GM23338 (cell line): ENCODE measurements at regions not wholly inside any gene's neighbourhood (a gene's known extent, or its start where the extent isn't known, plus 50 kb on each side); places are given as distances from the start of the nearest gene placed in this dataset.

Experiments used
- ATAC-seq: fragments of 200-7000 bp; cut with Tn5 transposase; 3 replicates; pipeline ENCODE4 v1.9.1; 2020
- DNase-seq: peaks from one replicate; pipeline ENCODE4 v3.0.0-alpha.2; 2015; ENCODE audit warnings: low spot score
- H2AFZ ChIP-seq: fragments of 200-600 bp; sonication (generic); 2 replicates; pipeline ENCODE4 v1.8.0; 2016; ENCODE audit warnings: antibody characterized with exemption, mild to moderate bottlenecking, moderate library complexity
- H3F3A ChIP-seq: fragments of 200-600 bp; sonication (generic); replicated peaks from 2 replicates; pipeline ENCODE4 v1.8.0; 2017; ENCODE audit warnings: antibody characterized with exemption, mixed run types, low read depth
- H3K27ac ChIP-seq: fragments of 200-600 bp; sonication (generic); 2 replicates; pipeline ENCODE4 v1.6.1; 2016; ENCODE audit warnings: low read depth
- H3K27me3 ChIP-seq: fragments of 200-600 bp; sonication (generic); 2 replicates; pipeline ENCODE4 v1.8.0; 2016; ENCODE audit warnings: mild to moderate bottlenecking, mixed run types, moderate library complexity; ENCODE audit not compliant: insufficient read depth
- H3K36me3 ChIP-seq: fragments of 200-600 bp; sonication (generic); 2 replicates; pipeline ENCODE4 v1.8.0; 2016; ENCODE audit warnings: mild to moderate bottlenecking; ENCODE audit not compliant: insufficient read depth
- H3K4me1 ChIP-seq: fragments of 200-600 bp; sonication (generic); 2 replicates; pipeline ENCODE4 v1.8.0; 2016; ENCODE audit warnings: mild to moderate bottlenecking, moderate library complexity; ENCODE audit not compliant: insufficient read depth
- H3K4me2 ChIP-seq: fragments of 200-600 bp; sonication (generic); 2 replicates; pipeline ENCODE4 v1.7.1; 2017; ENCODE audit warnings: mixed run types
- H3K4me3 ChIP-seq: fragments of 200-600 bp; sonication (generic); 2 replicates; pipeline ENCODE4 v1.6.1; 2016; ENCODE audit warnings: mixed run types
- H3K79me2 ChIP-seq: fragments of 200-600 bp; sonication (generic); replicated peaks from 2 replicates; pipeline ENCODE4 v1.8.0; 2017; ENCODE audit warnings: mild to moderate bottlenecking; ENCODE audit not compliant: insufficient read depth
- H3K9me2 ChIP-seq: fragments of 200-600 bp; sonication (generic); 2 replicates; pipeline ENCODE4 v1.8.0; 2017; ENCODE audit not compliant: insufficient read depth
- H4K20me1 ChIP-seq: fragments of 200-600 bp; sonication (generic); replicated peaks from 2 replicates; pipeline ENCODE4 v1.8.0; 2017; ENCODE audit warnings: mild to moderate bottlenecking; ENCODE audit not compliant: insufficient read depth
- H3K27ac Mint-ChIP-seq: 2 replicates; pipeline ENCODE4 v1.8.0; 2020; ENCODE audit warnings: inconsistent platforms, mild to moderate bottlenecking, moderate library complexity, mixed read lengths
- H3K27me3 Mint-ChIP-seq: 3 replicates; pipeline ENCODE4 v1.8.0; 2022; ENCODE audit warnings: low read depth, mild to moderate bottlenecking, moderate library complexity, mixed read lengths, inconsistent platforms; ENCODE audit not compliant: insufficient read depth, poor library complexity
- H3K36me3 Mint-ChIP-seq: 3 replicates; pipeline ENCODE4 v1.8.0; 2021; ENCODE audit warnings: low read depth, mild to moderate bottlenecking, inconsistent platforms, moderate library complexity, mixed read lengths
- H3K4me1 Mint-ChIP-seq: 3 replicates; pipeline ENCODE4 v1.8.0; 2020; ENCODE audit warnings: mild to moderate bottlenecking, inconsistent platforms, mixed read lengths
- H3K4me3 Mint-ChIP-seq: 3 replicates; pipeline ENCODE4 v1.8.0; 2021; ENCODE audit warnings: moderate library complexity, mild to moderate bottlenecking, inconsistent platforms, mixed read lengths
- H3K9me3 Mint-ChIP-seq: 3 replicates; pipeline ENCODE4 v1.8.0; 2020; ENCODE audit warnings: moderate library complexity, mild to moderate bottlenecking, inconsistent platforms, mixed read lengths
- CREB1 ChIP-seq: fragments of 250-450 bp; sonication (Bioruptor Pico); IDR thresholded peaks from 2 replicates; pipeline ENCODE4 v1.5.0; 2020; ENCODE audit warnings: low read depth, mild to moderate bottlenecking, moderate library complexity
- EZH2 ChIP-seq: fragments of 200-600 bp; sonication (generic); IDR thresholded peaks from one replicate; pipeline ENCODE4 v1.8.0; 2017; ENCODE audit warnings: antibody characterized with exemption, mild to moderate bottlenecking, low read depth; ENCODE audit not compliant: unreplicated experiment
- EZH2phosphoT487 ChIP-seq: fragments of 200-600 bp; sonication (generic); IDR thresholded peaks from one replicate; pipeline ENCODE4 v1.8.1; 2018; ENCODE audit warnings: antibody characterized with exemption; ENCODE audit not compliant: unreplicated experiment
- JUNB ChIP-seq: IDR thresholded peaks from one replicate; pipeline ENCODE4 v1.6.1; 2016; ENCODE audit warnings: antibody characterized with exemption; ENCODE audit not compliant: unreplicated experiment
- NANOG ChIP-seq: IDR thresholded peaks from 2 replicates; pipeline ENCODE4 v1.6.1; 2016; ENCODE audit warnings: antibody characterized with exemption, borderline replicate concordance
- POLR2AphosphoS5 ChIP-seq: IDR thresholded peaks from 2 replicates; pipeline ENCODE4 v1.6.1; 2016; ENCODE audit warnings: antibody characterized with exemption, low read depth
- STAT1 ChIP-seq: IDR thresholded peaks from one replicate; pipeline ENCODE4 v1.6.1; 2016; ENCODE audit warnings: antibody characterized with exemption; ENCODE audit not compliant: unreplicated experiment
- ZNF114 ChIP-seq: fragments of 250-450 bp; sonication (Bioruptor Pico); IDR thresholded peaks from 2 replicates; pipeline ENCODE4 v1.5.0; 2020; ENCODE audit warnings: mild to moderate bottlenecking, moderate library complexity
- ZNF331 ChIP-seq: fragments of 250-450 bp; sonication (Bioruptor Pico); IDR thresholded peaks from 2 replicates; pipeline ENCODE4 v1.5.0; 2020; ENCODE audit warnings: low read depth, mild to moderate bottlenecking, moderate library complexity
- TF ChIP-seq, protein P1 (sequence below): IDR thresholded peaks from 2 replicates; pipeline ENCODE4 v1.6.1; 2016; ENCODE audit warnings: antibody characterized with exemption
- TF ChIP-seq, protein P2 (sequence below): fragments of 250-450 bp; sonication (Bioruptor Pico); IDR thresholded peaks from 2 replicates; pipeline ENCODE4 v1.5.0; 2020; ENCODE audit warnings: mild to moderate bottlenecking, moderate library complexity
- TF ChIP-seq, protein P3 (sequence below): IDR thresholded peaks from one replicate; pipeline ENCODE4 v1.6.1; 2018; ENCODE audit warnings: antibody characterized with exemption; ENCODE audit not compliant: unreplicated experiment
- TF ChIP-seq, protein P4 (sequence below), 2 experiments: fragments of 200-600 bp in 1 of 2; sonication (generic) in 1 of 2; conservative IDR thresholded peaks; 2 replicates each; pipeline versions ENCODE4 v1.5.1 to v1.6.1; 2016 to 2017; ENCODE audit warnings: antibody characterized with exemption in 2 of 2, low read depth in 2 of 2, mild to moderate bottlenecking in 2 of 2, moderate library complexity in 1 of 2

- no peak for TF ChIP-seq EZH2phosphoT487
- TF ChIP-seq JUNB = no peak
- TF ChIP-seq ZNF114 (CRISPR knock-in tag) = no peak
Measured at GRCh38 chr16:64278196-64278595, 843.7 kb downstream of the CDH11 start (continued).

- Histone ChIP-seq H3K4me3 (no peak overlapping the region), H4K20me1 (no peaks in the 10 kb centered on the region), H2AFZ (no peak overlapping the region), H3K27ac (no peak overlapping the region), H3F3A (no peaks in the 10 kb centered on the region), H3K27me3 (no peaks in the 10 kb centered on the region), H3K9me2 (no peaks in the 10 kb centered on the region), H3K79me2 (no peaks in the 10 kb centered on the region), H3K4me2 (no peak overlapping the region), H3K4me1 (no peaks in the 10 kb centered on the region; the same call in 1 of the 2 replicates), H3K36me3 (no peaks in the 10 kb centered on the region)
- DNase-seq (no peak), ATAC-seq (no peak)
- Mint-ChIP-seq H3K27me3 (no peaks in the 10 kb centered on the region), H3K9me3 (no peaks in the 10 kb centered on the region), H3K4me3 (no peak overlapping the region), H3K27ac (no peak overlapping the region), H3K36me3 (no peaks in the 10 kb centered on the region), H3K4me1 (no peaks in the 10 kb centered on the region; the same call in 1 of the 3 replicates)
- TF ChIP-seq EZH2 (no peak), STAT1 (no peak), NANOG (no peak), EZH2phosphoT487 (no peak), ZNF114 (CRISPR knock-in tag) (no peak), JUNB (no peak), POLR2AphosphoS5 (no peak), ZNF331 (CRISPR knock-in tag) (no peak), CREB1 (CRISPR knock-in tag) (no peak)
- TF ChIP-seq, protein P1, sequence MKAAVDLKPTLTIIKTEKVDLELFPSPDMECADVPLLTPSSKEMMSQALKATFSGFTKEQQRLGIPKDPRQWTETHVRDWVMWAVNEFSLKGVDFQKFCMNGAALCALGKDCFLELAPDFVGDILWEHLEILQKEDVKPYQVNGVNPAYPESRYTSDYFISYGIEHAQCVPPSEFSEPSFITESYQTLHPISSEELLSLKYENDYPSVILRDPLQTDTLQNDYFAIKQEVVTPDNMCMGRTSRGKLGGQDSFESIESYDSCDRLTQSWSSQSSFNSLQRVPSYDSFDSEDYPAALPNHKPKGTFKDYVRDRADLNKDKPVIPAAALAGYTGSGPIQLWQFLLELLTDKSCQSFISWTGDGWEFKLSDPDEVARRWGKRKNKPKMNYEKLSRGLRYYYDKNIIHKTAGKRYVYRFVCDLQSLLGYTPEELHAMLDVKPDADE = no peak
- TF ChIP-seq, protein P2, sequence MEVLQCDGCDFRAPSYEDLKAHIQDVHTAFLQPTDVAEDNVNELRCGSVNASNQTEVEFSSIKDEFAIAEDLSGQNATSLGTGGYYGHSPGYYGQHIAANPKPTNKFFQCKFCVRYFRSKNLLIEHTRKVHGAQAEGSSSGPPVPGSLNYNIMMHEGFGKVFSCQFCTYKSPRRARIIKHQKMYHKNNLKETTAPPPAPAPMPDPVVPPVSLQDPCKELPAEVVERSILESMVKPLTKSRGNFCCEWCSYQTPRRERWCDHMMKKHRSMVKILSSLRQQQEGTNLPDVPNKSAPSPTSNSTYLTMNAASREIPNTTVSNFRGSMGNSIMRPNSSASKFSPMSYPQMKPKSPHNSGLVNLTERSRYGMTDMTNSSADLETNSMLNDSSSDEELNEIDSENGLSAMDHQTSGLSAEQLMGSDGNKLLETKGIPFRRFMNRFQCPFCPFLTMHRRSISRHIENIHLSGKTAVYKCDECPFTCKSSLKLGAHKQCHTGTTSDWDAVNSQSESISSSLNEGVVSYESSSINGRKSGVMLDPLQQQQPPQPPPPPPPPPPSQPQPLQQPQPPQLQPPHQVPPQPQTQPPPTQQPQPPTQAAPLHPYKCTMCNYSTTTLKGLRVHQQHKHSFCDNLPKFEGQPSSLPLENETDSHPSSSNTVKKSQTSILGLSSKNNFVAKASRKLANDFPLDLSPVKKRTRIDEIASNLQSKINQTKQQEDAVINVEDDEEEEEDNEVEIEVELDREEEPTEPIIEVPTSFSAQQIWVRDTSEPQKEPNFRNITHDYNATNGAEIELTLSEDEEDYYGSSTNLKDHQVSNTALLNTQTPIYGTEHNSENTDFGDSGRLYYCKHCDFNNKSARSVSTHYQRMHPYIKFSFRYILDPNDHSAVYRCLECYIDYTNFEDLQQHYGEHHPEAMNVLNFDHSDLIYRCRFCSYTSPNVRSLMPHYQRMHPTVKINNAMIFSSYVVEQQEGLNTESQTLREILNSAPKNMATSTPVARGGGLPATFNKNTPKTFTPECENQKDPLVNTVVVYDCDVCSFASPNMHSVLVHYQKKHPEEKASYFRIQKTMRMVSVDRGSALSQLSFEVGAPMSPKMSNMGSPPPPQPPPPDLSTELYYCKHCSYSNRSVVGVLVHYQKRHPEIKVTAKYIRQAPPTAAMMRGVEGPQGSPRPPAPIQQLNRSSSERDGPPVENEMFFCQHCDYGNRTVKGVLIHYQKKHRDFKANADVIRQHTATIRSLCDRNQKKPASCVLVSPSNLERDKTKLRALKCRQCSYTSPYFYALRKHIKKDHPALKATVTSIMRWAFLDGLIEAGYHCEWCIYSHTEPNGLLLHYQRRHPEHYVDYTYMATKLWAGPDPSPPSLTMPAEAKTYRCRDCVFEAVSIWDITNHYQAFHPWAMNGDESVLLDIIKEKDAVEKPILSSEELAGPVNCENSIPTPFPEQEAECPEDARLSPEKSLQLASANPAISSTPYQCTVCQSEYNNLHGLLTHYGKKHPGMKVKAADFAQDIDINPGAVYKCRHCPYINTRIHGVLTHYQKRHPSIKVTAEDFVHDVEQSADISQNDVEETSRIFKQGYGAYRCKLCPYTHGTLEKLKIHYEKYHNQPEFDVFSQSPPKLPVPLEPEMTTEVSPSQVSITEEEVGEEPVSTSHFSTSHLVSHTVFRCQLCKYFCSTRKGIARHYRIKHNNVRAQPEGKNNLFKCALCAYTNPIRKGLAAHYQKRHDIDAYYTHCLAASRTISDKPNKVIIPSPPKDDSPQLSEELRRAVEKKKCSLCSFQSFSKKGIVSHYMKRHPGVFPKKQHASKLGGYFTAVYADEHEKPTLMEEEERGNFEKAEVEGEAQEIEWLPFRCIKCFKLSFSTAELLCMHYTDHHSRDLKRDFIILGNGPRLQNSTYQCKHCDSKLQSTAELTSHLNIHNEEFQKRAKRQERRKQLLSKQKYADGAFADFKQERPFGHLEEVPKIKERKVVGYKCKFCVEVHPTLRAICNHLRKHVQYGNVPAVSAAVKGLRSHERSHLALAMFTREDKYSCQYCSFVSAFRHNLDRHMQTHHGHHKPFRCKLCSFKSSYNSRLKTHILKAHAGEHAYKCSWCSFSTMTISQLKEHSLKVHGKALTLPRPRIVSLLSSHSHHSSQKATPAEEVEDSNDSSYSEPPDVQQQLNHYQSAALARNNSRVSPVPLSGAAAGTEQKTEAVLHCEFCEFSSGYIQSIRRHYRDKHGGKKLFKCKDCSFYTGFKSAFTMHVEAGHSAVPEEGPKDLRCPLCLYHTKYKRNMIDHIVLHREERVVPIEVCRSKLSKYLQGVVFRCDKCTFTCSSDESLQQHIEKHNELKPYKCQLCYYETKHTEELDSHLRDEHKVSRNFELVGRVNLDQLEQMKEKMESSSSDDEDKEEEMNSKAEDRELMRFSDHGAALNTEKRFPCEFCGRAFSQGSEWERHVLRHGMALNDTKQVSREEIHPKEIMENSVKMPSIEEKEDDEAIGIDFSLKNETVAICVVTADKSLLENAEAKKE (CRISPR knock-in tag) = no peak
- TF ChIP-seq, protein P3, sequence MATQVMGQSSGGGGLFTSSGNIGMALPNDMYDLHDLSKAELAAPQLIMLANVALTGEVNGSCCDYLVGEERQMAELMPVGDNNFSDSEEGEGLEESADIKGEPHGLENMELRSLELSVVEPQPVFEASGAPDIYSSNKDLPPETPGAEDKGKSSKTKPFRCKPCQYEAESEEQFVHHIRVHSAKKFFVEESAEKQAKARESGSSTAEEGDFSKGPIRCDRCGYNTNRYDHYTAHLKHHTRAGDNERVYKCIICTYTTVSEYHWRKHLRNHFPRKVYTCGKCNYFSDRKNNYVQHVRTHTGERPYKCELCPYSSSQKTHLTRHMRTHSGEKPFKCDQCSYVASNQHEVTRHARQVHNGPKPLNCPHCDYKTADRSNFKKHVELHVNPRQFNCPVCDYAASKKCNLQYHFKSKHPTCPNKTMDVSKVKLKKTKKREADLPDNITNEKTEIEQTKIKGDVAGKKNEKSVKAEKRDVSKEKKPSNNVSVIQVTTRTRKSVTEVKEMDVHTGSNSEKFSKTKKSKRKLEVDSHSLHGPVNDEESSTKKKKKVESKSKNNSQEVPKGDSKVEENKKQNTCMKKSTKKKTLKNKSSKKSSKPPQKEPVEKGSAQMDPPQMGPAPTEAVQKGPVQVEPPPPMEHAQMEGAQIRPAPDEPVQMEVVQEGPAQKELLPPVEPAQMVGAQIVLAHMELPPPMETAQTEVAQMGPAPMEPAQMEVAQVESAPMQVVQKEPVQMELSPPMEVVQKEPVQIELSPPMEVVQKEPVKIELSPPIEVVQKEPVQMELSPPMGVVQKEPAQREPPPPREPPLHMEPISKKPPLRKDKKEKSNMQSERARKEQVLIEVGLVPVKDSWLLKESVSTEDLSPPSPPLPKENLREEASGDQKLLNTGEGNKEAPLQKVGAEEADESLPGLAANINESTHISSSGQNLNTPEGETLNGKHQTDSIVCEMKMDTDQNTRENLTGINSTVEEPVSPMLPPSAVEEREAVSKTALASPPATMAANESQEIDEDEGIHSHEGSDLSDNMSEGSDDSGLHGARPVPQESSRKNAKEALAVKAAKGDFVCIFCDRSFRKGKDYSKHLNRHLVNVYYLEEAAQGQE = no peak
- TF ChIP-seq, protein P4, sequence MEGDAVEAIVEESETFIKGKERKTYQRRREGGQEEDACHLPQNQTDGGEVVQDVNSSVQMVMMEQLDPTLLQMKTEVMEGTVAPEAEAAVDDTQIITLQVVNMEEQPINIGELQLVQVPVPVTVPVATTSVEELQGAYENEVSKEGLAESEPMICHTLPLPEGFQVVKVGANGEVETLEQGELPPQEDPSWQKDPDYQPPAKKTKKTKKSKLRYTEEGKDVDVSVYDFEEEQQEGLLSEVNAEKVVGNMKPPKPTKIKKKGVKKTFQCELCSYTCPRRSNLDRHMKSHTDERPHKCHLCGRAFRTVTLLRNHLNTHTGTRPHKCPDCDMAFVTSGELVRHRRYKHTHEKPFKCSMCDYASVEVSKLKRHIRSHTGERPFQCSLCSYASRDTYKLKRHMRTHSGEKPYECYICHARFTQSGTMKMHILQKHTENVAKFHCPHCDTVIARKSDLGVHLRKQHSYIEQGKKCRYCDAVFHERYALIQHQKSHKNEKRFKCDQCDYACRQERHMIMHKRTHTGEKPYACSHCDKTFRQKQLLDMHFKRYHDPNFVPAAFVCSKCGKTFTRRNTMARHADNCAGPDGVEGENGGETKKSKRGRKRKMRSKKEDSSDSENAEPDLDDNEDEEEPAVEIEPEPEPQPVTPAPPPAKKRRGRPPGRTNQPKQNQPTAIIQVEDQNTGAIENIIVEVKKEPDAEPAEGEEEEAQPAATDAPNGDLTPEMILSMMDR (conservative IDR thresholded peaks at IDR 0.05; ENCODE audit: low read depth in 2 of 2) = no peak
Measured at GRCh38 chr16:64276646-64277045, 845.2 kb downstream of the CDH11 start.
